M059J (cell line): ENCODE measurements at regions not wholly inside any gene's neighbourhood (a gene's known extent, or its start where the extent isn't known, plus 50 kb on each side); places are given as distances from the start of the nearest gene placed in this dataset.
A peak's percentile ranks its signal among the peaks of the same experiment; 100 is the strongest.
"Not testable (repeated sequence)": the region's sequence is repeated elsewhere in the genome, so short reads cannot be mapped to it uniquely, and the experiment has no call there.

Experiments used
- DNase-seq: peaks from one replicate; pipeline ENCODE4 v3.0.0-alpha.2; 2012; ENCODE audit warnings: low read depth

DNA sequence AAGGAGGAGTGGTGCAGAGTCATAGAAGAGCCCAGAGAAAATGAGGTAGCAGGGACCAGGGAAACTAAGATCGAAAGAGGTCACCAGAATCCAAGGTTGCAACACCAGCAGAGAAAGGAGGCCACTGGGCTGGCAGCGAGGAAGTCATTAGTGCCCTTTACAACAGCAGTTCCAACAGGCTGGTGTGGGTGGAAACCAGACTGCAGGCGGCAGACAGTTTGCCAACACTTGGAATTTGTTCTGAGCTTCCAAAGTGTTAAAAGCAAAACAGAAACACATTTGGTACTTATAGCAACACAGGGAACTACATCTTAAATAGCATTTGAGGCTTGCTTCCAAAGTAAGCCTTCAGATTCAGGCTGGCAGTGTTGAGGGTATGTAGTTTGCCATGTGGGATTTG lies 95.2 kb upstream of the PWP1 start:
- no peak for DNase-seq

DNA sequence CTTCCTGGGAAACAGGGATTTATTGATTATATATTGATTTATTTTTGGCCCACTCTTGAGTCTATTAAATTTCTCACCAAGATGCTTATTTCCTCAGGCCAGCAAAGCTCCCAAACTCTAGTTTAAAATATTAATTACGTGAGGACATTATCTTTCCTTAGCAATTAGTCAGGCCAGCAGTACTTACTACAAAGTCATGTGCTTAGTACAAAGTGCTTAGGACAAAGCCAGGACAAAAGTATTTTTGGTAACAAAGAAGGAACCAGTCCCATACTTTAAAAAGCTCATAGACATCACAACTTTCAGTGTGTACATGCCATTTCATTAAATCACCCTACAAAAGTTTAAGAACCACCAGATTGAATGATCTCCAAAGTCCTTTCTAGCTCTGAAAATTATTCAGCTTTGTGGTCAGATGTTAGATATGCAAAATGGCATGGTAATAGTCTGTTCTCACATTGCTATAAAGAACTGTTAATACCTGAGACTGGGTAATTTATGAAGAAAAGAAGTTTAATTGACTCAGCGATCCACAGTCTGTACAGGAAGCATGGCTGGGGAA lies 94.7 kb upstream of the PWP1 start:
- peak; percentile 43 for DNase-seq

DNA sequence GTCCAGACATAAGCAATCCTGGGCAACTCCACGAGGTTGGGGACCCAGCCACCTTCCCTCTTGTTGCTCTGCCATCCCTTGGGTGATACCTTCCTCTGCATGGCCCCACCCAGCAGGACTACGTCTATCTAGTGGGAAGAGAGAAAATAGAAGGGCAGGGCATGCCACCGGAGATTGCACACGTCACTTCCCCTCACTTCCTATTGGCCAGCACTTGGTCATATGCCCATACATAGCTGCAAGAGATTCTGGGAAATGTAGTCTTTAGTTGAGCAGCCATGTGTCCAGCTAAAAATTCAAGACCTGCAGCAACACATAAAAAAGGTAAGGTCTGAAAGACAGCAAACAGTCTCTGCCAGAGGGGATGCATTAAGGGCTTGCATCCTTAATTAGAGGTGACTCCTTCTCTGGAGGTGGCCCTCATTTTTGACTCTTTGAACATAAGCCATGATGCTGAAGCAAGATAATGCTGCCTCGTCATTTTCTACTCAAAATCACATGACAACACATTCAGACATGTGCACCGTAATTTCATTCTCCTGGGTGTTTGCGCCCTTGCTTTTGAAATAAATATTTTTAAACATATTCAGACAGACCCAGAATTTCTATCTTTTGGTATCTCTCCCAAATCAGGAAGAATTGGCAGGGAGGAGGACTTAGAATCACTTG lies 91.8 kb upstream of the PWP1 start:
- DNase-seq: no peak

DNA sequence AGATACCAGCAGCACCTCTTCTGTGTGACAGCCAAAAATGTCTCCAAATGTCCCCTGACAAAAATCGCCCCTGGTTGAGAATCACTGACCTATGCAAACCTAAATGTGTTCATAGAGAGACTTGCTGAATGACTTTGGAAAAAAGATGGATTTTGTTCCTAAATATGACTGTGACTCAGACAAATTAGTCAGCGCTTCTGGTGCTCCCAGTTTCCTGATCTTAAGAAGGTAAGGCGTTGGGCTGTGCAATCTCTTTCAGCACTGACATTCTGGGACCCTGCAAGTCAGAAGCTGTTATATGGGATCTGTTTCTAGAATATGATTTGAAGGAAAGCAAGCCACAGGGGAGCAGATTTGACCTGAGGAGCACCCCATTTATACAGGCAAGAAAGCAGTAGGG lies 90.6 kb upstream of the PWP1 start:
- DNase-seq: peak; percentile 52

DNA sequence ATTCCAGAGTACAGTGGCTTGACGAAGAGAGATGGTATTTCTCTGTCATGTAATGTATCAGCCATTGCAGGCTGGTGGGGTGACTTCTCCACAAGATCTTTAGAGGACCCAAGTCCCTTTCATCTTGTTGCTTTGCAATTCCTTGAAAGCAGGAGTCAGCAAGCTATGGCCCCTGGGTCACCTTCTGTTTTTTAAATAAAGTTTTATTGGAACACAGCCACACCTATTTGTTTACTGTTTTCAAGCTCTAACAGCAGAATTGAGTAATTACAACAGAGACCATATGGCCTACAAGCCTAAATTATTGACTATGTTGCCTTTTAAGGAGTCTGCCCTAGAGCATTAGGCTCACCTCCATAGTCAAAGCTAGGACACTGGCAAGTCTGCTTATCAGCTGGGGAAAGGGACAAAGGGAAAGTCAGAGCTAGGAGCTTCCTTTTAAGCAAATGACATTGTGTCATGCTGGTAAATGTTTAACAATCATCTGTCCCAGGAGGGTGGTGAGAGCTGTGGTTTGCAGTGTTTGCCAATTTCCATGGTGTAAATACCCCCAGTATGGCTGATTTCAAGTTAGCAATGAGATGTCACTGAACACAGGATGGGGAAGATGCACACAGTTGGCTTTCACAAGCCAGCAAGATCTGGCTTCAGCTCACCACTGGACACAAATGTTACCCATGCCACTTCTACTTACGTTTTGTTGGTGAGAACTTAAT lies 87.7 kb upstream of the PWP1 start:
- no peak for DNase-seq

DNA sequence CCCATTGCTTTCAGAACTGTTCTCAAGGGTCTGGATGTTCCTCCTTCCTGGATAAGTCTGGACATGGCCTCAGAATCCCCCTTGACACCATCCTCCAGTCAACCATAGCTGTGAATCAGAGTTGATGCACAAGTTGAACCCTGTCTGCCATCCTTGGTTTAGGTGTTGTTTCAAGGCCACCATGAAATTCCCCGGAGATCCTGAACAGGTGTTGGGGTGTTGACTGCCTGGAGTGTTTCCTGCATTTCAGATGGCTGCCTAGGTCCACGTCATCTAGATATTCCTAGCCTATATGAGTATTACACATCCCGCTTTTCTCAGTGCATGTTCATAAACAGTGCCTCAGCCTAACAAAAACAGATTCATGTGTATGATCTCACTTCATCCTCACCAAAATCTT lies 86.7 kb upstream of the PWP1 start:
- DNase-seq: no peak

DNA sequence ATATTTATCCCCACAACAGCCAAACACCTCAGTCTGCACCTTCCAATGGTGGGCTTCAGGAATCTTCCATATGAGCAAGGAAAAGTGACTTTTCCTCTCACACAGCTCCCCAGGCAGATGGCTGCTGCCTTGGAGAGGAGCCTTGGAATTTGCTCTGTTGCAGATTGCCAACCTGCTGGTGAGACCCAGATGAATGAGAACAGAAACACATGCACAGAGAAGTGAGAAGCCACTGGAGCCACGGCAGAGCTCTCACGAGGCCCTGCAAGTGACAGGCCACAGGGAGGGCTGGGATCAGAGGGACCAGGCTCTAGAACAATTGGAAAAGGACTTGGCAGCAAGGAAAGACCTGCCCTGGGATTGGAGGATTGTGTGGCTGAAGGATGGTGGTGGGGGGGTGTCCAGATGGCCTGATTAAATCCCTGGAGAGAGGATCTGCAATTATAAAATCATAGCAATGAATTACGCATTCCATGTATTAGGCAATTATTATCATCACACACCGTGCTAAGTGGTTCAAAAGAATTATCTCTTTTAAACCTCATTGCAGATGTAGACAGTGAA lies 84.9 kb upstream of the PWP1 start:
- no peak for DNase-seq

DNA sequence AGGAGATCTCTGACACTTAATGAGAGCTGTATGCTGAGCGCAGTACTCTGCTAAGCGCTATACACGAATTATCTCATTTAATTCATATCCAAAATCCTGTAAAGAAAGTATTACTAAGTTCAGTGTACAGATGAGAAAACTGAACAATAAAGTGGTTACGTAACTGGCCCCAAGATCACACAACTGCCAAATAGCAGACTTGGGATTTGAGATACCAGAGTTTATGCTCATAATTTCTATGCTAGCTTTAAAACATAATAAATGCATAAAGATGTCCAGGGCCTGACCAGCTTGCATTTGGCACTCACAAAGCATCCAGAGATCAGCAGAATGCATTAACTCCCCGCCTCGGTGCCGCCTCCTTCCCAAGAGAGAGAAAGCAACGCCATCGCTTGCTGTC lies 83.2 kb upstream of the PWP1 start:
- no peak for DNase-seq

DNA sequence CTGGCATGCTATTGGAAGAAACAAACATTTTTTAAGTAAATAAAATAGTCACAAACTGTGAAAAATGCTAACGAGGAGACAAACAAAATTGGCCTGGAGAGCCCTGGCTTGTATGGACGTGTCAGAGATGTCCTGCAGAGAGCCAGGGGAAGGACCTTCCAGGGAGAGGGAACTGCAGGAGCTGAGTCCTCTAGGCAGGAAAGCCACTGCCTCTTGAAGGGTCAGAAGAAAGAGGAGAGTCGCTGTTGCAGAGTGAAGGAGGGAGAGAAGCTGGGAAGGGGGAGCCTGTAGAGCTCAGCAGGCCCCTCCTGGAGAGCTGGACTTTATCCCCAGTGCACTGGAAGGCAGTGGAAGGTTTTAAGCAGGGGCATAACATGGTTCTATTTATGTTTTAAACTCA lies 80.3 kb upstream of the PWP1 start:
- no peak for DNase-seq

DNA sequence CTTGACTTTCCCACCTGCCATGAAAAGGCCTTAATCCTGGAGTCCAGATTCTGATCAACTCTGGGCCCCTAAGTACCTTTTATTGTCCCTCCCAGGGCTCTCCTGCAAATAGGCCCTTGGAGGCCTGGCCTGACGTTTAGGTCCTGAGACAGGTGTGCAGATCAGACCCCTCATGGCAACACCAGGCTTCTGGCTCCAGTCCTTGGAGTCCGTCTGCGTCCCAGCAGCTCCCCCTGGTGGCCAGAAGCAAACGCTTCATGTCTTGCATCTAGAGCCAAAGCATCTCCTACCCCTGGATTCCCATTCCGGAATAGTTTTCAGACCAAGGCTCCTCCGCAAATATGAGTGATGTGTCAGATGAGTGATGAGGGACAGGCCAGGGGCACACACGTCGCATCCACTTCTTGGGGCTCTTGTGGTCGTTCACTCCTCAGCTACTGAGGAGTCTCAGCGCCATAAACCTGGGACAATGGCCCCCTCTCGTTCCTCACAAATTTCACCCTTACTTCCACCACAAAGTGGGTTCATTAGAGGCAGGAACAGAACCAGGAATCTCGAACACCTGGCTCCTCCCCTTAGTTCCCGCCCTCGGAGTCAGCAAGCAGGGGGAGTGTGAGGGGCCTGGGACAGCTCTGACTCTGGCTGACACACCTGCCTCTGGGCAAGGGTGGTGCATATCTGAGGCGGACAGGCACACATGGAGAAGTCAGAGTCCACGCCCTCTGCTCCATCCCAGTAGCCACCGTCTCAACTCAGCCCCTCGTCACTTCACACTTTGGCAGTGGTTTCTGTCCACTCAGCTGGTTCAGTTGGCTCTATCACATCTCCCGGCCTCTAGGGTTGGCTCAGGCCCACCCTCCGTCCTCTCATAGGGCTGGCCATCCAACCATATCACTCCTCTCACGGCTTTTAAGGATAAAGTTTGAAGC lies 77.9 kb upstream of the PWP1 start:
- DNase-seq: peak; percentile 65

DNA sequence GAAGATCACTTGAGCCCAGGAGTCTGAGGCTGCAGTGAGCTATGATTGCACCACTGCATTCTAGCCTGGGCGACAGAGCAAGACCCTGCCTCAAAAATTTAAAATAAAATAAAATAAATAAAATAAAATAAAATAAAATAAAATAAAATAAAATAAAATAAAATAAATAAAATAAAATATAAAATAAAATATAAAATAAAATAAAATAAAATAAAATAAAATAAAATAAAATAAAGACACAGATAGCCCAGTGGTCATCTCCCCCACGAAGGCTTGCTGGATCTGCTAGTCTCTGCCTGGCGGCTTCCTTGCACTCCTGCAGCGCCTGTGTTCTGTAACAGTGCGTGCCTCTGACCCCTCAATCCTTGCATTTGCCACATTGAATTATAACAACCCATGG lies 76.8 kb upstream of the PWP1 start:
- DNase-seq: not testable (repeated sequence)

DNA sequence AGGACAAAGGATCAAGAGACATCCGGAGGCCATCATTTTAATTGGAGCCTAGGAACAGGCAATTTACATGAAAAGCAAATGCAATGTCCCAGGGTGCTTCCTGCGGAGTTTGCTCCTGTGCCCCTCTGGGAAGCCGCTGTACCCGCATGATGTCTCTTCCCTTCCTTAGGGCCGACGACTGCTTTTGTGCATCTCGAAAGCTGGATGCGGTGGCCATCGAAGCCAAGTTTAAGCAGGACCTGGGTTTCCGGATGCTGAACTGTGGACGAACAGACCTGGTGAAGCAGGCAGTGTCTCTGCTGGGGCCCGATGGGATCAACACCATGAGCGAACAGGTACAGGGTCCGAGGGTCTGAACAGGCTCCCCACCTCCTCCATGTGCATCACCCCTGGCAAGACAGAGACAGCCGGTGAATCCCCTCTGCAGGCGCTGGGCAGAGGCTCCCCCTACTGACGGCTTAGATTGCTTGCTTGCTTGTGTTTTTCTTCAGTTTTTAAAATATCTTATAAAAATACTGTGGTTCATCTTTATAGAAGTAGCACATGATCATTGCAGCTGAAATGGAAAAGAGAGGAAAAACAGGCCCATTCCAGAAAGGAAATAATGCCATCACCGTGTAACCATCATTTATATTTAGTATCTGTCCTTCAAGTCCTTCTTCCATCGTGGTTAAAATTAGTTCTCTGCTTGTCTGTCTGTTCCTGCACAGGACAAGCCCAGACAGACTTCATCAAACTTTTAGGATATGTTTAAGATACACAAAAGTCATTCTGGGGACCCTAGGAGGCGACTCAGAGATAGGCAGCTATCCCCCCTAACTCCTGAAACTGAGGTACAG lies 75.4 kb upstream of the PWP1 start:
- DNase-seq: peak; percentile 19

DNA sequence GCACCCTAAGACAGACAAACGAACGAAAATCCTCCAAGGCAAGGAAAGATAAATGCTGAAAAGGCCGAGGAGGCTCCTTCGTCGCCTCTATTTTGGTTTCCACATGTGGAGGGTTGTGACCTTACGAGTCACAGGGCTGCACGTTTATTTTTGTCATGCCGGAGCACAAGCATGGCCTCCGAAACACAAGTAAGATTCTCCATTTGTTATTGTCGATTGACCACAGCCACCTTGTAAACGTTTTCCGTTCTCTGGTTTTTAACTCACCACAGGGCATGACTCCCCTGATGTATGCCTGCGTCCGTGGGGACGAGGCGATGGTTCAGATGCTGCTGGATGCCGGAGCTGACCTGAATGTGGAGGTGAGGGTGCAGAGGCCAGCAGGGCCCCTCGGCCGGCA lies 73.1 kb upstream of the PWP1 start:
- no peak for DNase-seq

DNA sequence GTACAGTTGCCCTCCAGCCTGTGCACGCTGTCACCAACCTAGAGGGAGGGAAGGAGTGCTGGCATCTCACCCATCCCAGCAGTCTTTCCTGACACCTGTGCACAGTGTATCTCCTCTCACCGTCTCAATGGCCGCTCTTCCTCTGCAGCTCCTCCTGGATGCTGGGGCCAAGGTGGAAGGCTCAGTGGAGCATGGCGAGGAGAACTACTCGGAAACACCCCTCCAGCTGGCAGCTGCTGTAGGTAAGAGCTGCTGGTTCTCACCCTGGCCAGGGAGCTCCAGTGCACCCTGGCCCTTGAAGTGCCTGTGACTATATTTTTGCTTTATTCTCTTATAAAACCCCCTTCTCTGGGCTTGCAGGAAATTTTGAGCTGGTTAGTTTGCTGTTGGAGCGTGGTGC lies 68.7 kb upstream of the PWP1 start:
- no peak for DNase-seq

DNA sequence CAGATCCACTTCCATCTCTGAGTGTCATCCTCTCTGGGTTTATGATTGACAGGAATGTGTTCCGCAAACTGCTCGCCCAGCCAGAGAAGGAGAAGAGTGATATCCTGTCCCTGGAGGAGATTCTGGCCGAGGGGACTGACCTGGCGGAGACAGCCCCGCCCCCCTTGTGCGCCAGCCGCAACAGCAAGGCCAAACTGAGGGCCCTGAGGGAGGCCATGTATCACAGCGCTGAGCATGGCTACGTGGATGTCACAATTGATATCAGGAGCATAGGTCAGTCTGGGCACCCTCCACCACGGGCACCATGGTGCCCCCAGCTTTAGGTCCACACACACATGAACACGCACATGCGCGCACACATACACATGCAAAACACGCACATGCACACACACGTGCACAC lies 67.5 kb upstream of the PWP1 start:
- DNase-seq: no peak

DNA sequence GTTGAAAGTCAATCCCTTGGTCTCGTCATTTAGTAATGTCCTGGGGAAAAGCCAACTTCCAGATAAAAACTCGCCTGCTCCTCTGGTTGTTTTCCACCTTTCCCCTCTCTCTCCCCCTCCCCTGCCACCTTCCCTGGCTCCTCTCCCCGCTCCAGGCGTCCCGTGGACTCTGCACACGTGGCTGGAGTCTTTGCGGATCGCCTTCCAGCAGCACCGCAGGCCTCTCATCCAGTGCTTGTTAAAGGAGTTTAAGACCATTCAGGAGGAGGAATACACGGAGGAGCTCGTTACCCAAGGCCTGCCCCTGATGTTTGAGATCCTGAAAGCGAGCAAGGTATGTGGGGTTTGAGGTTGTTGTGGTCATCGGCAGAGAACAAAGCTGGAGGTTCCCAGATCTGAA lies 65.8 kb upstream of the PWP1 start:
- no peak for DNase-seq

DNA sequence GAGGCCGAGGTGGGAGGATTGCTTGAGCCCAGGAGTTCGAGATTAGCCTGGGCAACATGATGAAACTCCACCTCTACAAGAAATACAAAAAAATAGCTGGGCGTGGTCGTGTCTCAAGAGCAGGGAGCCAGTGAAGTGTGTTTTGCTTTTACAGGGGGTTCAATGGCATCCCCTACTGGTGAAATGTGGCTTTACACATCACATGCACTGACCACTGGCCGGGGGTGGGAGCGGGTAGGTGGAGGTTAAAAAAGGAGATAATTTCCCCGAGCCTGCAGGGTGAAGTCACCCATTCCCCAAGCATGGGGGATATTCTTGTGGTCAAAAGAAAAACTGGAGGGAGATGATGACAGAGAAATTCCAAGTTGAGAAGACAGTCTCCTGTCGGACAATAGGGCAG lies 63.6 kb upstream of the PWP1 start:
- peak; percentile 24 for DNase-seq

DNA sequence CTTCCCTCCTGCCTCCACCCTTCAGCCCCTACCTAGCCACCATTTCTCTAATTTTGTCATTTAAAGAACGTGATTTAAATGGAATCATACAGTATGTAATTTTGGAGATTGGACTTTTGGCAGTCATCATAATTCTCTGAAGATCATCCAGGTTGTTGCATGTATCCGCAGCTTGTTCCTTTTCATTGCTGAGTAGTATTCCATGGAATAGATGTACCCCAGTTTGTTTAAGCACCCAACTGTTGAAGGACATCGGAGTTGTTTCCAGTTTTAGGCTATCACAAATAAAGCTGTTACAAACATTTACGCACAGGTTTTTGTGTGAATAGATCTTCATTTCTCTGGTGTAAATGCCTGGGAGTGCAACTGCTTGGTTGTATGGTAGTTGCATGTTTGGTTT lies 61.1 kb upstream of the PWP1 start:
- no peak for DNase-seq

DNA sequence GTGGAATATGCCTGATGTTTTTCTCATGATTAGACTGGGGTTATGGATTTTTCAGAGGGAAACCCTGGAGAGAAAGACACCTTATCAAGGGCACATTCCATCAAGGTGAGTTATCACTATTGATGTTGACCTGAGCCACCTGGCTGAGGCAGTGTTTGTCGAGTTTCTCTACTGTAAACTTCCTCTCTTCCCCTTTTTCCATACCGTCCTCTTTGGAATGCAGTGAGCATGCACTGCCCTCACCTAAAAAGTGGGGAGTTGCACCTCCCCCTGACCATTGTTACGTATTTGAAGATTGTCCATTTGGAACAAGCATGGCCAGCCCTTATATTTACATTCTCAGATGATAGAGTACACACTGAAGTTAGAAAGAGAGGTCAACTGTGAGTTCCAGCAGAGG lies 53.9 kb upstream of the PWP1 start:
- no peak for DNase-seq

DNA sequence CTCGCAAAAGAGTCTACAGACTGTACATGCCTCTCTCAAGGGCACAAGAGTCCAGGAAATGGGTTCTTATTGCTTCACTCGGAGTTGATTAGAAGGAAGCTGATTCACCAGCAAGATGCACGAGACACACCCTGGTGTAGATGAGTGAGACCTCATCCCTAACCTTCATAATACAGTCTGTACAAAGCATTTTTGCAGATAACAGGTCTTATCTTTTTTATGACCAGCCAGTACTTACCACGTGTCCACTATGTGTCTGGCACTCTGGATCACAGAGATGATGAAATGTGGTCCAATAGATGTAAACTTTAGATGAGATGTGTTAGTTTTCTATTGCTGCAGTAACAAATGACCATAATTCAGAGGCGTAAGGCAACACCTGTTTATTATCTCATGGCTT lies 53.4 kb upstream of the PWP1 start:
- no peak for DNase-seq

DNA sequence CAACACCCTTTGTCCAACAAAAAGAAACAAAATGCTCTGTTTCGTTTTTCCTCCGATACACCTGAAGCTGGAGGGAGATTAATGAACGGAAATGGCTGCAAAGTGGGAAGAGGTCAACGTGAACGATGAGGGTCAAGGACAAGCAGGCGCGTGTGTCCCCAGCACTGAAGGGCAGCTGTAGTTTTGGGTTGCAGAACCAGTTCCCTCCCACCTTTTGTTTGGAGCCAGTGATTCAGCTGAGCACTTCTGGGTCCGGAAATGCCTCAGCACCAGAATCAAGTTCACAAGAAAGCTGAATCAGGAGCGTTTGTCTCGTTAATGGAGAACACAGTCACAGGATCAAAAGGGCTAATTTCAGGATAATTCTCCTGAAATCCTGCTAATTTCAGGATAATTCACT lies 51.1 kb upstream of the PWP1 start:
- peak; percentile 21 for DNase-seq
